BLaER1 (cell line): ENCODE measurements at regions not wholly inside any gene's neighbourhood (a gene's known extent, or its start where the extent isn't known, plus 50 kb on each side); places are given as distances from the start of the nearest gene placed in this dataset.

ENCODE experiments used
- H3K27ac ChIP-seq: shearing (Covaris generic); formaldehyde crosslinking; 2 replicates; pipeline ENCODE4 v1.8.1; 2022
- H3K27me3 ChIP-seq: shearing (Covaris generic); formaldehyde crosslinking; 2 replicates; pipeline ENCODE4 v1.8.1; 2022
- H3K36me3 ChIP-seq: shearing (Covaris generic); formaldehyde crosslinking; 2 replicates; pipeline ENCODE4 v1.8.1; 2022
- H3K4me1 ChIP-seq: shearing (Covaris generic); formaldehyde crosslinking; 2 replicates; pipeline ENCODE4 v1.8.1; 2022
- H3K4me2 ChIP-seq: shearing (Covaris generic); formaldehyde crosslinking; 2 replicates; pipeline ENCODE4 v1.8.1; 2022
- H3K4me3 ChIP-seq: shearing (Covaris generic); formaldehyde crosslinking; 2 replicates; pipeline ENCODE4 v1.8.1; 2022
- H3K9ac ChIP-seq: shearing (Covaris generic); formaldehyde crosslinking; 2 replicates; pipeline ENCODE4 v1.8.1; 2022
- H3K9me3 ChIP-seq: shearing (Covaris generic); formaldehyde crosslinking; 2 replicates; pipeline ENCODE4 v1.8.1; 2022
- H4K20me1 ChIP-seq: shearing (Covaris generic); formaldehyde crosslinking; 2 replicates; pipeline ENCODE4 v1.8.1; 2022
- Cebpa-rat ChIP-seq: shearing (Covaris generic); IDR thresholded peaks from 2 replicates; pipeline ENCODE4 v1.8.1; 2022

DNA sequence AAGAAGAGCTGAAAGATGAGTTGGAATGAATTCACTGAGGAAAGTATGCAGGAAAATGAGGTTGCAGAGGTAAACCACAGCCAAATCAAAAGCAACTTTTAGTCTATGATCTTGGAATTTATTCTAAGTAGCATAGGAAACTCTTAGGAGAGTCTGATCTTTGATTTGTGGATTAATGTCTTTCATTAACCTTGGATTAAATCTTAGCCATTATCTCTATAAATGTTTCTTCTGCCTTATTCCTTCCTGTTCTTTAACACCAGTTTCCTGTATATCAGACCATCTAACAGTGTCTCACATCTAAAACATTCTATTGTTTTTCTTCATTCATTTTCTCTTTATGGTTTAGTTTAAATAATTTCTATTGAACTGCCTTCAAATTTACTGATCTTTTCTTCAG, 187.2 kb upstream of the ANKRD55 start:
- H4K20me1 ChIP-seq, result no peaks in the 10 kb centered on the region
- no peak for TF ChIP-seq Cebpa-rat
- no peak overlapping the region for H3K4me2 ChIP-seq
- H3K36me3 ChIP-seq, result peaks cover 5% of the 10 kb centered on the region; the same call in 1 of the 2 replicates
- H3K9ac ChIP-seq, result no peak overlapping the region
- no peak overlapping the region for H3K27ac ChIP-seq
- H3K27me3 ChIP-seq, result no peaks in the 10 kb centered on the region
- peaks cover 10% of the 10 kb centered on the region for H3K4me1 ChIP-seq
- no peak overlapping the region for H3K4me3 ChIP-seq
- peaks cover 71% of the 10 kb centered on the region for H3K9me3 ChIP-seq

DNA sequence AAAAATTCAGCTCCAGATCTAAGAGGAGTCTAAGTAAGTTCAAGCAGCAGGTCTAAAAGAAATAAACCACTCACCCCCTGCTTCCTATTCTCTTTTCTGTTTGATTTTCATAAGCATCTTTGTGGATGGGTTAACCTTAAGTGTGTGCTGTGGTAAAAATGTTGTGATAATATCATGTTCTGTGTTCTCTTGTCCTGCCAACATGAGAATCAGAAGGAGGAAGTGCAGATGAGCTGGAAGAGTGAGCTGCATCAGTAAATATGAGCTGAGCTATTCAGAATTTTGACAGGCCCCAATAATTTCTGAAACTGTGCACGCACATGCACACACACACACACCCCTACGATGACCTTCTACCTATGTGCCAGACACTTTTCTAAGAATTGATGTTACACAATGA, 186.5 kb upstream of the ANKRD55 start:
- H3K4me1 ChIP-seq, result peaks cover 17% of the 10 kb centered on the region
- H3K36me3 ChIP-seq, result peaks cover 5% of the 10 kb centered on the region; the same call in 1 of the 2 replicates
- H3K9me3 ChIP-seq, result peaks cover 71% of the 10 kb centered on the region
- no peak overlapping the region for H3K27ac ChIP-seq
- no peaks in the 10 kb centered on the region for H3K27me3 ChIP-seq
- no peak overlapping the region for H3K4me2 ChIP-seq
- no peak overlapping the region for H3K4me3 ChIP-seq
- no peak overlapping the region for H3K9ac ChIP-seq
- H4K20me1 ChIP-seq, result no peaks in the 10 kb centered on the region
- no peak for TF ChIP-seq Cebpa-rat

DNA sequence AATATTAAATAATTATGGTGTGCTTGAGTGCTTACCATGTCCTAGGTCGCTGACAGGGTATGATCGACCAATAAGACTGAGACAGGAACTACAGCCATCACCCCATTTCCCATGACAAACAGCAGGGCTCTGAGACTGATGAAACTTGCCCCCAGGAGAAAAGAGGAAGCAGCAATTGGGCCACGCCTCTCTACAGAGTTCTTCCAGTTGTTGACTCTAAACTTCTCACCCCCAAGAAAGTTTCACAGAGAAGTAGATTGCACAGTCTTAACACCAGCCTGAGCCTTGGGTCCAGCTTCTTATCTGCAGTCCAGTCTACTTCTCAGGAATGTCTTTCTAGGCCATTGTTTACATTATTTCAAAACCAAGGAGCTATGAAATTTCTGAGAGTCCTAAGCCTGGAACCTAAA, 182.2 kb upstream of the ANKRD55 start:
- no peaks in the 10 kb centered on the region for H3K36me3 ChIP-seq
- peak overlapping the region; percentile 66 for H3K27ac ChIP-seq
- H3K4me3 ChIP-seq, result no peak overlapping the region; the same call in 1 of the 2 replicates
- no peak overlapping the region for H3K9ac ChIP-seq
- H3K9me3 ChIP-seq, result peaks cover 31% of the 10 kb centered on the region
- H4K20me1 ChIP-seq, result no peaks in the 10 kb centered on the region
- H3K4me2 ChIP-seq, result peak overlapping the region; percentile 78
- TF ChIP-seq Cebpa-rat, result no peak
- no peaks in the 10 kb centered on the region for H3K27me3 ChIP-seq
- peaks cover 57% of the 10 kb centered on the region for H3K4me1 ChIP-seq

DNA sequence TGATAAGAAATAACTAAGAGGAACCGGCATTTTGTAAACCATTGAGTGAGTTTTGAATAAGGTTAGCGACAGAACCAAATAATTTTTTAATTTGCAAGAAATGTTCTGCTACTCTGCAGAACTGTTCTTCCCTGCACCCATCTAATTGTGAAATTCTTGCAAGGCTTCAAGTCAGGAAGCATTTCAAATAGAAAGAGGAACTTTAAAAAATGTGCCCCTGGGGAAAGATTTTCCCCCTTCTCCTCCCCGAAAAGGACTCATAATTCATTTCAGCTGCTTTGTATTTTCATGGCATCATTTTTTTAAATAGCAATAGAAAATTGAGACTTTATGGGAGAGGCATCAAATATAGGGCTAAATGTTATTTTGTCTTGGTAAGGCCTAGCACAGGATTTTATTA, 180.9 kb upstream of the ANKRD55 start:
- no peak overlapping the region; the same call in 1 of the 2 replicates for H3K4me3 ChIP-seq
- H4K20me1 ChIP-seq, result no peaks in the 10 kb centered on the region
- peak overlapping the region; percentile 66 for H3K27ac ChIP-seq
- peaks cover 18% of the 10 kb centered on the region for H3K9me3 ChIP-seq
- H3K36me3 ChIP-seq, result no peaks in the 10 kb centered on the region
- peaks cover 58% of the 10 kb centered on the region for H3K4me1 ChIP-seq
- H3K4me2 ChIP-seq, result peak overlapping the region; percentile 78
- H3K27me3 ChIP-seq, result no peaks in the 10 kb centered on the region
- no peak; the same call in 1 of the 2 replicates for TF ChIP-seq Cebpa-rat
- H3K9ac ChIP-seq, result 0 out of 2 replicates have a peak overlapping the region, but pooled peaks have one; percentile 1

DNA sequence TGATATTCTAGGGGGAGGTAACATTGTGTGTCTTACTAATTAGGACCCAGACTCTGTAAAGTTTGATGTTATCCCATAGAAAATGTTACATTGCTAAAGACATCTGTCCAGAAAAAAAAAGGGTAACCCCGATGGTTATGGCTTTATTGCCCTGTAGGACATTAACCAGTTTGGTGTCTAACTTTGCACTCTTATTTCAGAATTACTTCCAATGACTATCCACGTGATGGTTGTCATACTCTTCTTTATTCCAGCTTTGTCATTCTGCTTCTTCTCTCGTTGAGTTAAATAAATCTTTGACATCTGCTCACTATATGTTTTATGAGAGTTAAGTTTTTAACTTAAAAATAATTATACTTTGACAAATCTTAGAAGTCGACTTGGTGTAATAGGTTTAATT, 180.4 kb upstream of the ANKRD55 start:
- peak overlapping the region; percentile 30; the same call in 1 of the 2 replicates for H3K9ac ChIP-seq
- TF ChIP-seq Cebpa-rat, result no peak
- no peaks in the 10 kb centered on the region for H3K36me3 ChIP-seq
- no peaks in the 10 kb centered on the region for H3K27me3 ChIP-seq
- peak overlapping the region; percentile 78 for H3K4me2 ChIP-seq
- no peaks in the 10 kb centered on the region for H4K20me1 ChIP-seq
- no peak overlapping the region for H3K4me3 ChIP-seq
- peaks cover 58% of the 10 kb centered on the region for H3K4me1 ChIP-seq
- H3K9me3 ChIP-seq, result peaks cover 13% of the 10 kb centered on the region
- peak overlapping the region; percentile 51 for H3K27ac ChIP-seq

DNA sequence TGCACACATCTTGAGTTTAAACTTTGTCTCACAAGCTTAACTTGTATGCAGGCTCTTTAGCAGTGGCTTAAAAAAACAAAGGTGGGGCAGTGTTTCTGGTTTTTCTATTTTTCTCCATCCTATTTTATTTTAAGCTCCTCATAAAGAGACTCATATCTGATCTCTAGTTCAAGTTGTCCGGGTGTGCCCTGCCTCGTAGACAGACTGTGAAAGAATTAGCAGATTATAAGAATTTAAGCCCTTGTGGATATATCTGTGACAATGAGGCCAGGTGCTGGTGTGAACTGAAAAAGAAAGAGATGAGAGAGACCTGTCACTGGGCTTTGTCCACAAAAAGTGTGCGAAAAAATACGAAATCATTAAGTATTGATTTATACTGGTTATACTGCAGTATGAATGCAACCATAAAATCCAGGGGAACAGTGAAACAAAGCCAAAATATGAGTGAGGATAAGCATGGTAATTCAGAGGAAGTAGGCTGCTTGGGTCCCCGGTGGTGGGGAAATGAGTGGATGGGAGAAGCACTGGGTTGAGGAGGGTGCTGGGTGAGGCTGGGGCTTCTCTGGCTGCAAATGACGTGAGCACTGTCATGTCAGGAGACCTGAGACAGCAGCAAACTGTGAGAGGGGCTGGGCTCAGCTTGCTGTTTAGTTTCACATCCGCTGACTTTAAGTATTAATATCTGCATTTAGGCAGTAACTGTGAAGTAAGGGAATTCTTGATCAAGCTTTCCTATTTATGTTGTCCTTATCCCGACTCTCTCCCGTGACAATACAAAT, 179.7 kb upstream of the ANKRD55 start:
- Histone ChIP-seq H3K27ac (peak overlapping the region; percentile 51), H3K36me3 (no peaks in the 10 kb centered on the region), H3K27me3 (no peaks in the 10 kb centered on the region), H4K20me1 (no peaks in the 10 kb centered on the region), H3K9me3 (peaks cover 5% of the 10 kb centered on the region; the same call in 1 of the 2 replicates), H3K9ac (peak overlapping the region; percentile 30), H3K4me2 (peak overlapping the region; percentile 78), H3K4me3 (no peak overlapping the region), H3K4me1 (peaks cover 58% of the 10 kb centered on the region)
- no peak for TF ChIP-seq Cebpa-rat

DNA sequence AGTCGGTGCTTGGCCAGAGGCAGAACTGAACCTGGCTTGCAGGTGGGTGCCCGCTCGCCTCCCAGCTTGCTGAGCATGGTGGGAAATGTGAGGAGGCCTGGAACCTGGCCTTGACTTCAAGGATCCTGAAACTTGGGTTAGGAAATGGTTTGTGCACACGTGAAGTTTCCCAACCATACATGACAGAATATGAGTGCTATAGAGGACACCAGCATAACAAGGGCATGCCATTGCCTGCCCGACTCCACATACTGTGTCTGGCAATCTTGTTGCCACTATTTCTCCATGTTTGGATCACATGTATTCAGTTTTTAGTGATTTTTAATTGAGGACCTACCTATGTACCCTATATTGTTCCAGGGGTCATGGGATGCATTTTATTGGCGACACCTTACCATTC, 177.6 kb upstream of the ANKRD55 start:
- TF ChIP-seq Cebpa-rat, result no peak
- Histone ChIP-seq H3K27me3 (no peaks in the 10 kb centered on the region), H3K4me3 (no peak overlapping the region), H4K20me1 (no peaks in the 10 kb centered on the region), H3K36me3 (no peaks in the 10 kb centered on the region), H3K4me2 (peak overlapping the region; percentile 10; the same call in 1 of the 2 replicates), H3K4me1 (peaks cover 52% of the 10 kb centered on the region), H3K9ac (no peak overlapping the region), H3K9me3 (no peaks in the 10 kb centered on the region), H3K27ac (no peak overlapping the region)

DNA sequence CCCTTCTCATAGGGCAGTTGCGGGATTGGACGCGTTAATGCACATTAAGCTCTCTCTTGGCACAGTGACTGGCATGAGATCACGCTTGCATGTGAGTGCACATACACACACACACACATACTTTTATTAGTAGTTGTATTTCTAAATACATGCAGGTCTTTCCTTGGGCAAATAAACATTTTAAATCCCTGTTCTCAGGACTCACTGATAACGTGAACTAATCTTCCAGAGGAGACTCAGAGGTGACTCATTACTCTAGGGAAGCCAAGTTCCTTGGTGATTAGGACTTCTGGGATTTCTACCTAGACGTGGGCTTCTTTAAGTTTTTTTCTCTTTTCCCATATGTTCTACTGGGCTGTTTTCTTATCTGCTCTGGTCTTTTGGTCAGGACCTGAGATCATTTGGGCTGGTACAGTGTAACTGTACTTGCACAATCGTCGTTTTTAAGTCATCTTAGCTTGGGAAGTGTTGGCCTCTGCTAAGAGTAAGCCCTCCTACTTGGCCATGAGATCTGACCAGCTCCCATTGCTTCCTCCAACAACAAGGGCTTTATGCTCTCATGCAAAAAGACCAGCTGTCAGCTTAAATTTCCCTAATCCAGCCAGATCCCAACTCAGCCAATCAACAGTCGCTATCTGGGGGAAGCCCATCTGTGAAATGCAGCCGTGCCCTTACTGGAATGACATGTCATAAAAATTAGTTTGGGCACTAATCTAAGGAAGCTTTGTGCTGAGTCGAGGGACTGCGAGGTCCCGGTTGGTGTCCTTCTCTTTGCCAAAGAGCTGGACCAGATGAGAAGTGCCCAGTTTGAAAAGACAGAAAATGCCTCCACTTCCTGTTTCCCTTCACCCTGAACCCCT, 176.4 kb upstream of the ANKRD55 start:
- H4K20me1 ChIP-seq, result no peaks in the 10 kb centered on the region
- H3K4me1 ChIP-seq, result peaks cover 41% of the 10 kb centered on the region
- no peak for TF ChIP-seq Cebpa-rat
- H3K27me3 ChIP-seq, result no peaks in the 10 kb centered on the region
- H3K27ac ChIP-seq, result no peak overlapping the region
- H3K9me3 ChIP-seq, result no peaks in the 10 kb centered on the region
- no peak overlapping the region for H3K4me3 ChIP-seq
- no peaks in the 10 kb centered on the region for H3K36me3 ChIP-seq
- no peak overlapping the region for H3K9ac ChIP-seq
- no peak overlapping the region for H3K4me2 ChIP-seq

DNA sequence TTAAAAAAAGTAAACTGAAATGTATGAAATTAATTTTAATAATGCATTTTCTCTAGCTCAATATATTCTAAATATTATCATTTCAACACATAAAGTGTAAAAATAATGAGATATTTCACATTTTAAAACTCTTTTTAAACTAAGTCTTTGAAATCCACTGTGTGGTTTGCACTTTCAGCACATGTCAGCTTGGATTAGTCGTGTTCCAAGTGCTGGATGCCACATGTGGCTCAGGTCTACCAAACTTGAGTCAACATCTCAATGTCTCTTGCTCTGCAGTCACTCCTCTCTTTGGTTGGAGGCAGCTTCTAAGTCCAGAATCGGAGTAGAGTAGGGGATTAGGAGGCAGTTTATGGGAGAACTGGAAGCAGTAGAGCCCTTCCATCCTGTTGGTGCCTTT, 173.7 kb upstream of the ANKRD55 start:
- Histone ChIP-seq H3K36me3 (no peaks in the 10 kb centered on the region), H4K20me1 (no peaks in the 10 kb centered on the region), H3K9me3 (no peaks in the 10 kb centered on the region), H3K9ac (no peak overlapping the region), H3K4me2 (no peak overlapping the region), H3K4me1 (peaks cover 24% of the 10 kb centered on the region), H3K27ac (no peak overlapping the region; the same call in 1 of the 2 replicates), H3K4me3 (no peak overlapping the region), H3K27me3 (no peaks in the 10 kb centered on the region)
- no peak for TF ChIP-seq Cebpa-rat

DNA sequence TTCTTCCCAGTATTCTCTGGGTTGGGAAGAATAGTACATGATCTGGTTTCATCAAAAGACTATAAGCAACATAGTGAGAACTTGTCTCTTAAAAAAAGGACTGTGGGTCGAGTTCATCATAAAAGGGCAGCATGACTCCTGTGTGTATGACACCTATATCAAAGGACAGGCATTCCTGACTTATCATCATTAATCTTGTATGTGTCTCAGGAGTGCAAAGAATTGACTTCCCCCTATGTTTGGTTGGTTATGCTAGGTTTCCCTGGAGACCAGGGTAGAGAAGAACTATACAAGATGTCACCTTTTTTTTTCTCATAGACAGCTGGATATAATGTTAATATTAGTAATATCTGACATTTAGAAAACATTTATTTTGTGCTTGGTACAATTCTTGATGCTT, 173.1 kb upstream of the ANKRD55 start:
- Histone ChIP-seq H3K27me3 (no peaks in the 10 kb centered on the region), H3K27ac (no peak overlapping the region), H3K4me1 (peaks cover 19% of the 10 kb centered on the region), H3K9me3 (no peaks in the 10 kb centered on the region), H3K4me3 (no peak overlapping the region), H3K36me3 (no peaks in the 10 kb centered on the region), H3K9ac (no peak overlapping the region), H3K4me2 (no peak overlapping the region), H4K20me1 (no peaks in the 10 kb centered on the region)
- no peak for TF ChIP-seq Cebpa-rat
